Dendritic cell treated with granulocyte-macrophage colony-stimulating factor and Interleukin-4, amounts not matched to agents 40 ng/mL and 50 ng/mL, for 4 days (primary cell): ENCODE measurements at regions not wholly inside any gene's neighbourhood (a gene's known extent, or its start where the extent isn't known, plus 50 kb on each side); places are given as distances from the start of the nearest gene placed in this dataset.
"Not testable (repeated sequence)": the region's sequence is repeated elsewhere in the genome, so short reads cannot be mapped to it uniquely, and the experiment has no call there.

Experiments
- H3K27ac Mint-ChIP-seq: one replicate; pipeline ENCODE4 v1.8.0; 2022; ENCODE audit warnings: mild to moderate bottlenecking, mixed read lengths
- H3K27me3 Mint-ChIP-seq: one replicate; pipeline ENCODE4 v1.8.0; 2022; ENCODE audit warnings: mild to moderate bottlenecking, mixed read lengths
- H3K36me3 Mint-ChIP-seq: one replicate; pipeline ENCODE4 v1.8.0; 2022; ENCODE audit warnings: low read depth, mixed read lengths
- H3K4me1 Mint-ChIP-seq: one replicate; pipeline ENCODE4 v1.8.0; 2022; ENCODE audit warnings: low read depth, mixed read lengths
- H3K4me3 Mint-ChIP-seq: one replicate; pipeline ENCODE4 v1.8.0; 2022; ENCODE audit warnings: mild to moderate bottlenecking, moderate library complexity, mixed read lengths
- H3K9me3 Mint-ChIP-seq: one replicate; pipeline ENCODE4 v1.8.0; 2022; ENCODE audit warnings: mixed read lengths
- intact Hi-C: fragments of 100-400 bp; cut with micrococcal nuclease; formaldehyde crosslinking; loops from one replicate; pipeline ENCODE4 v1.15.0; 2022

GRCh38 chr1:14260480-14260879 lies 338.0 kb upstream of the KAZN start:
- peaks cover 3% of the 10 kb centered on the region for H3K27me3 Mint-ChIP-seq
- no peaks in the 10 kb centered on the region for H3K9me3 Mint-ChIP-seq
- no peak overlapping the region for H3K27ac Mint-ChIP-seq
- H3K4me1 Mint-ChIP-seq, result no peaks in the 10 kb centered on the region
- intact Hi-C loops, result no loop called here
- H3K36me3 Mint-ChIP-seq, result no peaks in the 10 kb centered on the region
- H3K4me3 Mint-ChIP-seq, result no peak overlapping the region

GRCh38 chr1:14261395-14261794 lies 337.1 kb upstream of the KAZN start:
- Mint-ChIP-seq H3K9me3 (no peaks in the 10 kb centered on the region), H3K36me3 (no peaks in the 10 kb centered on the region), H3K4me3 (no peak overlapping the region), H3K27me3 (peaks cover 3% of the 10 kb centered on the region), H3K4me1 (no peaks in the 10 kb centered on the region), H3K27ac (no peak overlapping the region)
- intact Hi-C loops, result no loop called here

DNA sequence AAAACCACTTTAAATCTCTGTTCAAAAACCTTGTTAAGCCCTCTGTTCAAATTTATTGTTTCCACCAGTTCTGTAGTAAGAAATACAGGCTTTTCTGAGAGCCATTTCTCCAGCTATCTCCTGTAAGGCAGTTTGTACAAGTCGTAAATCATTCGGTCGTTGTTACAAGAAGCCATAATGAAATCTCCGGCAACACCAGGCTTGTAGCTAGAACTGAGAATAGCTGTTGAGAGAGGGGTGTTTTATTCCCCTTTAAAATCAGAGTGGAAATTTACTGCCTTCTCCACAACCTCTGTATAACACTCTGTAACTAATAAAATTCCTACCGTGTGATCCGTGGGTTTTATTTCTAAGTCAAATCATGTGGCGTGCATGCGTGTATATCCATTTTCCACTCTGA lies 335.8 kb upstream of the KAZN start:
- intact Hi-C loops, result no loop called here
- no peak overlapping the region for H3K4me3 Mint-ChIP-seq
- H3K27me3 Mint-ChIP-seq, result peaks cover 3% of the 10 kb centered on the region
- H3K27ac Mint-ChIP-seq, result no peak overlapping the region
- H3K4me1 Mint-ChIP-seq, result no peaks in the 10 kb centered on the region
- H3K9me3 Mint-ChIP-seq, result no peaks in the 10 kb centered on the region
- H3K36me3 Mint-ChIP-seq, result no peaks in the 10 kb centered on the region

DNA sequence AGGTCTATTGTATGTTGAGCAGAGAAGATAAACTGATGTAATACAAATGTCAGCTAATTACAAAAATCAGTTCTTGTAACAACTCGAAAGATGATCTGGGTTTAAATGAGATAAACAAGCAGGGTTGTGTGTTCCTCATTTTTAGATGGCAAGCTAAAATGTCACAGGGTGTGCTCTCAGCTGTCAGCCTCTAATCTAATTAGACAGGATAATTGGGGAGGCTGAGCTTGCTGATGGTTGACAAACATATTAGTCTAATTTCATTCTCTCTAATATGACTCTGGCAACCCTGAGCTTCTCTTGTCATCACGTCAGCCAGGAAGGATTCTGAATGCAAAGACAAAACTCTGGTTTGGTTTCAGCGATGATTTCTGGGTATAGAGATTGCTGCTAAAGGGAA lies 335.3 kb upstream of the KAZN start:
- H3K36me3 Mint-ChIP-seq, result no peaks in the 10 kb centered on the region
- H3K4me1 Mint-ChIP-seq, result no peaks in the 10 kb centered on the region
- H3K27me3 Mint-ChIP-seq, result peaks cover 3% of the 10 kb centered on the region
- H3K27ac Mint-ChIP-seq, result no peak overlapping the region
- no peaks in the 10 kb centered on the region for H3K9me3 Mint-ChIP-seq
- intact Hi-C loops, result no loop called here
- no peak overlapping the region for H3K4me3 Mint-ChIP-seq

DNA sequence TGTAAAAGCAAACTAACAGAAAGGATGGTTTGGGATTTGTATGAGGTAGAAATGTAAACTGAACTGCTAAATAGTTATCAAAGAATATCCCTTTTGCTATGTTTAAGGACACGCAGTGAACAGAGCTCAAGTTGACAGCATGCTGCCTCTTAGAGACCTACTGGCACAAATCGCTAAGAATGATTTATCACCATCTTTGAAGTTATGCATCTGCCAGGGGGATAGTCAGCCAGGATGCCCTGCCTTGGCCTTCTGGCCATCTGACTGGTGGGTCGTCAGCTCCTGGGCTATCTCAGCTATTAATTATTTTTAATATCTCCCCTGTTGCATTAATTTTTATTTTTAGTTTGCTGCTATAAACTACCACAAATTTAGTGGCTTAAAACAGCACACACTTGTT lies 334.8 kb upstream of the KAZN start:
- no peak overlapping the region for H3K4me3 Mint-ChIP-seq
- no peak overlapping the region for H3K27ac Mint-ChIP-seq
- H3K36me3 Mint-ChIP-seq, result no peaks in the 10 kb centered on the region
- intact Hi-C loops, result no loop called here
- H3K9me3 Mint-ChIP-seq, result no peaks in the 10 kb centered on the region
- H3K4me1 Mint-ChIP-seq, result no peaks in the 10 kb centered on the region
- peaks cover 3% of the 10 kb centered on the region for H3K27me3 Mint-ChIP-seq

GRCh38 chr1:14265495-14265894 lies 333.0 kb upstream of the KAZN start:
- H3K4me3 Mint-ChIP-seq, result no peak overlapping the region
- H3K4me1 Mint-ChIP-seq, result no peaks in the 10 kb centered on the region
- intact Hi-C loops, result no loop called here
- H3K9me3 Mint-ChIP-seq, result no peaks in the 10 kb centered on the region
- H3K36me3 Mint-ChIP-seq, result no peaks in the 10 kb centered on the region
- no peak overlapping the region for H3K27ac Mint-ChIP-seq
- H3K27me3 Mint-ChIP-seq, result no peaks in the 10 kb centered on the region

- no peak overlapping the region for H3K27ac Mint-ChIP-seq
- H3K36me3 Mint-ChIP-seq, result no peaks in the 10 kb centered on the region
- H3K4me3 Mint-ChIP-seq, result no peak overlapping the region
- H3K9me3 Mint-ChIP-seq, result no peaks in the 10 kb centered on the region
- no peaks in the 10 kb centered on the region for H3K27me3 Mint-ChIP-seq
- intact Hi-C loops, result no loop called here
- no peaks in the 10 kb centered on the region for H3K4me1 Mint-ChIP-seq
These were observed 330.5 kb upstream of the KAZN start for GRCh38 chr1:14267991-14268390.

DNA sequence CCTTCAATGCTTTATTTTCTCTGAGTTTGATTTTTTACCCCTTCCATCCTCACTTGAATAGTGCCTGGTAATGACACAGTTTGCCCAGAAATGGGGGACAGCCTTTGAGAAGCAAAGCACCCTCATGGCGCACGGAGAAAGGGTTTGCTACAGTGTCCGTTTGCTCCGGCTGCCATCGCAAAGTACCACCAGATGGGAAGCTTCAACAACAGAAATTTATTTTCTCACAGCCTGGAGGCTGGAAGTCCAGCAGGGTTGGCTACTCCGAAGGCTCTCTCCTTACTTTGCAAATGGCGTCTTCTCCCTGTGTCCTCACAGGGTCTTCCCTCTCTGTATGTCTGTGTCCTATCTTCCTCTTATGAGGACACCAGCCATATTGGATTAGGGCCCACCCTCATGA lies 327.7 kb upstream of the KAZN start:
- Mint-ChIP-seq H3K36me3 (no peaks in the 10 kb centered on the region), H3K4me3 (no peak overlapping the region), H3K4me1 (no peaks in the 10 kb centered on the region), H3K9me3 (no peaks in the 10 kb centered on the region), H3K27me3 (no peaks in the 10 kb centered on the region), H3K27ac (no peak overlapping the region)
- intact Hi-C loops, result no loop called here

GRCh38 chr1:14273811-14274210 lies 324.7 kb upstream of the KAZN start:
- Mint-ChIP-seq H3K36me3 (no peaks in the 10 kb centered on the region), H3K4me1 (no peaks in the 10 kb centered on the region), H3K27ac (no peak overlapping the region), H3K9me3 (no peaks in the 10 kb centered on the region), H3K27me3 (no peaks in the 10 kb centered on the region), H3K4me3 (no peak overlapping the region)
- intact Hi-C loops, result no loop called here

GRCh38 chr1:14279891-14280290 lies 318.6 kb upstream of the KAZN start:
- H3K9me3 Mint-ChIP-seq, H3K36me3 Mint-ChIP-seq, H3K4me1 Mint-ChIP-seq, intact Hi-C loops, H3K27me3 Mint-ChIP-seq, H3K4me3 Mint-ChIP-seq, H3K27ac Mint-ChIP-seq: not testable (repeated sequence)

- Mint-ChIP-seq H3K27ac (no peak overlapping the region), H3K36me3 (no peaks in the 10 kb centered on the region), H3K9me3 (no peaks in the 10 kb centered on the region), H3K4me1 (no peaks in the 10 kb centered on the region), H3K27me3 (peaks cover 2% of the 10 kb centered on the region), H3K4me3 (no peak overlapping the region)
- intact Hi-C loops, result no loop called here
These were observed 317.6 kb upstream of the KAZN start for GRCh38 chr1:14280909-14281308.

DNA sequence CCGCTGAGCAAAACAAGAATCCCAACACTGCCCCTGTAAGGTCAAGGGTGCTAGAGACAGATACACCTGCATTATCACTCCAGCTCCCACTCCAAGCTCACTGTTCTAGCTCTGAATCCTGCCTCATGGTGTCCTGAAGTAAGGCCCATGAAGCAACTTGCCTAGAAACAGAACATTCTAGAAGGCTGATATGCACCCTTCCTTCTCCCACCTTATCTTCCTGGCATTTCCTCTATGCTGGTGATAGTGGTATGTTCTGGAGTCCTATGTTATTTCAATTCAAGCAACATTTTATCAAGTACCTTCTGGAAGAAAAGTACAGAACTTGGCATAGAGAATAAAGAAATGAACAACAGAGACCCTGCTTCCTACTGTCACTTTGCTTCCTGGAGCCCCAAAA lies 317.1 kb upstream of the KAZN start:
- Mint-ChIP-seq H3K4me1 (no peaks in the 10 kb centered on the region), H3K27ac (no peak overlapping the region), H3K36me3 (no peaks in the 10 kb centered on the region)

DNA sequence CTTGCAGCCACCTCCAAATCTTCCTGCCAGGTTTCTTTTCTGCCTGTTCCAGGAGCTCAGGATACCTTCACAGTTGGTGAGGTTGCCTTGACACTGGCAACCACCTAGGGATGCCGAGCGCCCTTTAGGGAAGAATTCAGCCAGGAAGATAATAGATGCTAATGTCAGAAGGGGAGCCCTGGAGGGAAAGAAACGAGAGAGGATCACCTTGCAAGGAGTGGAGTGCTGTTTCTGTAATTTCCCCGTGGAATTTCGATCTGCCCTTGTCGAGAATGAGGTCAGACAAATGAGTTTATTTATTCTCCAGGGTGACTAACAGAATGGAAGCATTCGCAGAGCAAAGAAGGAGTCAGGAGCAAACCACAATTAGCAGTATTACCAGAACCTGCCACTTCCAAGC lies 315.8 kb upstream of the KAZN start:
- H3K27ac Mint-ChIP-seq, result no peak overlapping the region
- no peaks in the 10 kb centered on the region for H3K36me3 Mint-ChIP-seq
- no peaks in the 10 kb centered on the region for H3K4me1 Mint-ChIP-seq
- H3K4me3 Mint-ChIP-seq, result no peak overlapping the region
- peaks cover 2% of the 10 kb centered on the region for H3K27me3 Mint-ChIP-seq
- H3K9me3 Mint-ChIP-seq, result no peaks in the 10 kb centered on the region
- intact Hi-C loops, result no loop called here

More for the DNA sequence above, 317.1 kb upstream of the KAZN start:
- peaks cover 2% of the 10 kb centered on the region for H3K27me3 Mint-ChIP-seq
- no peaks in the 10 kb centered on the region for H3K9me3 Mint-ChIP-seq
- no peak overlapping the region for H3K4me3 Mint-ChIP-seq
- intact Hi-C loops, result no loop called here

- Mint-ChIP-seq H3K4me1 (no peaks in the 10 kb centered on the region), H3K27ac (no peak overlapping the region), H3K27me3 (peaks cover 2% of the 10 kb centered on the region), H3K4me3 (no peak overlapping the region), H3K36me3 (no peaks in the 10 kb centered on the region), H3K9me3 (no peaks in the 10 kb centered on the region)
- intact Hi-C loops, result no loop called here
These were observed 313.2 kb upstream of the KAZN start for GRCh38 chr1:14285238-14285637.

- H3K4me1 Mint-ChIP-seq, H3K9me3 Mint-ChIP-seq, H3K36me3 Mint-ChIP-seq, H3K4me3 Mint-ChIP-seq, H3K27me3 Mint-ChIP-seq, intact Hi-C loops, H3K27ac Mint-ChIP-seq: not testable (repeated sequence)
These were observed 307.3 kb upstream of the KAZN start for GRCh38 chr1:14291182-14291581.

DNA sequence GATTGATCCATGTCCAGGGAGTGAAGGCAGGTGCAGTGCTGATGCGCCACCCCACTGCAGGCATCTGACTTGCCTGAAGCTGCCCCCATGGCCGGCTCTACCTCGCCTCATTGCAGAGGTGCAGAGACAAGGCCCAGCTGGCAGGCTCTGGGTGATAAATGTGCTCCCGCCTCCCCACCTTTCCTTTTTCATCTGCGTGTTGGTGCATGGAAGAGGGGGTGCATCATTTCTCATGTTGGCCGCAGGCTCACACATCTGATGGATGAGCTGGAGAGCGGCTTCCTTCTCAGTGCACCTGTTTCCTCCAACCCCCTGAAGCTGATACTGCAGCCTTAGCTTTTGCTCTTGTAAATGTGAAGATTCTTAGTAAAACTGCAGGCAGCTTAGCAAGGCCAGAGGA lies 306.0 kb upstream of the KAZN start:
- intact Hi-C loops, result no loop called here
- Mint-ChIP-seq H3K4me3 (no peak overlapping the region), H3K36me3 (no peaks in the 10 kb centered on the region), H3K27me3 (peaks cover 3% of the 10 kb centered on the region), H3K4me1 (no peaks in the 10 kb centered on the region), H3K27ac (no peak overlapping the region), H3K9me3 (no peaks in the 10 kb centered on the region)
